IMR-90 (cell line): ENCODE measurements at regions not wholly inside any gene's neighbourhood (a gene's known extent, or its start where the extent isn't known, plus 50 kb on each side); places are given as distances from the start of the nearest gene placed in this dataset.

Experiments
- ATAC-seq: fragments of 200-7000 bp; cut with Tn5 transposase; 2 replicates; pipeline ENCODE4 v1.9.1; 2020; ENCODE audit warnings: low read depth, mild to moderate bottlenecking, moderate library complexity
- BruUV-seq: library from RNA; stranded (reverse); fragments of 400-500 nt; replicated peaks from 2 replicates; lab custom pipeline; 2021; lab: Mats Ljungman, UMichigan
- CTCF ChIA-PET: fragments of 300-600 bp; formaldehyde crosslinking; extraction: SDS; loops from one replicate; lab custom pipeline; 2021; ENCODE audit warnings: antibody characterized with exemption; lab: Yijun Ruan, JAX
- POLR2A ChIA-PET: fragments of 300-600 bp; sonication (Branson Sonifier 250); formaldehyde crosslinking; loops from one replicate; lab custom pipeline; 2022; ENCODE audit warnings: antibody characterized with exemption; ENCODE audit not compliant: unreplicated experiment; lab: Charles Lee
- DNase-seq: peaks from one replicate; pipeline ENCODE4 v3.0.0; 2013
- H2AFZ ChIP-seq: replicated peaks from 2 replicates; pipeline ENCODE3; 2013; ENCODE audit warnings: low read length, mild to moderate bottlenecking; ENCODE audit not compliant: poor library complexity
- H2AK5ac ChIP-seq: 2 replicates; pipeline ENCODE4 v1.6.1; 2013; ENCODE audit warnings: low read depth, low read length, inconsistent platforms
- H2AK9ac ChIP-seq: replicated peaks from 2 replicates; pipeline ENCODE3; 2013; ENCODE audit warnings: mild to moderate bottlenecking, low read depth, low read length, moderate library complexity; ENCODE audit not compliant: poor library complexity
- H2BK120ac ChIP-seq: 2 replicates; pipeline ENCODE4 v1.6.1; 2013; ENCODE audit warnings: low read depth, low read length, inconsistent platforms
- H2BK15ac ChIP-seq: 3 replicates; pipeline ENCODE4 v1.6.1; 2013; ENCODE audit warnings: low read depth, low read length, inconsistent platforms
- H2BK20ac ChIP-seq: 2 replicates; pipeline ENCODE4 v1.6.1; 2013; ENCODE audit warnings: low read depth, mild to moderate bottlenecking, inconsistent platforms, low read length, moderate library complexity
- H2BK5ac ChIP-seq: 2 replicates; pipeline ENCODE4 v1.6.1; 2013; ENCODE audit warnings: mild to moderate bottlenecking, low read depth, low read length, inconsistent platforms; ENCODE audit not compliant: poor library complexity, severe bottlenecking
- H3K14ac ChIP-seq: replicated peaks from 2 replicates; pipeline ENCODE4 v1.6.1; 2013; ENCODE audit warnings: low read depth, low read length, inconsistent platforms
- H3K18ac ChIP-seq: 2 replicates; pipeline ENCODE4 v1.6.1; 2013; ENCODE audit warnings: low read depth, low read length, control low read depth
- H3K23ac ChIP-seq: 2 replicates; pipeline ENCODE4 v1.6.1; 2013; ENCODE audit warnings: low read depth, low read length, inconsistent platforms
- H3K27ac ChIP-seq: 2 replicates; pipeline ENCODE4 v1.5.1; 2013; ENCODE audit warnings: mild to moderate bottlenecking, control low read depth, low read length; ENCODE audit not compliant: insufficient read depth
- H3K27me3 ChIP-seq: 2 replicates; pipeline ENCODE4 v1.6.1; 2013; ENCODE audit warnings: low read length; ENCODE audit not compliant: control insufficient read depth, insufficient read depth
- H3K36me3 ChIP-seq: 2 replicates; pipeline ENCODE4 v1.6.1; 2013; ENCODE audit warnings: low read length, mixed read lengths; ENCODE audit not compliant: control insufficient read depth, insufficient read depth
- H3K4ac ChIP-seq: 2 replicates; pipeline ENCODE4 v1.6.1; 2013; ENCODE audit warnings: low read depth, low read length, inconsistent platforms
- H3K4me1 ChIP-seq: 2 replicates; pipeline ENCODE4 v1.6.1; 2013; ENCODE audit warnings: low read length, mixed read lengths; ENCODE audit not compliant: control insufficient read depth, insufficient read depth
- H3K4me2 ChIP-seq: 2 replicates; pipeline ENCODE4 v1.6.1; 2013; ENCODE audit warnings: low read depth, mild to moderate bottlenecking, control low read depth, low read length, moderate library complexity
- H3K4me3 ChIP-seq: 2 replicates; pipeline ENCODE4 v1.5.1; 2013; ENCODE audit warnings: low read depth, mild to moderate bottlenecking, control low read depth, low read length, moderate library complexity; ENCODE audit not compliant: insufficient read depth
- H3K56ac ChIP-seq: 2 replicates; pipeline ENCODE4 v1.6.1; 2013; ENCODE audit warnings: low read length, inconsistent platforms; ENCODE audit not compliant: insufficient read depth; ENCODE audit errors: extremely low read depth
- H3K79me1 ChIP-seq, 2 experiments: 2 replicates each; pipeline ENCODE4 v1.6.1; 2013; ENCODE audit warnings: low read length in 2 of 2, inconsistent platforms in 1 of 2, low read depth in 1 of 2
- H3K9ac ChIP-seq: 2 replicates; pipeline ENCODE4 v1.6.1; 2013; ENCODE audit warnings: low read depth, low read length, control low read depth
- H3K9me1 ChIP-seq: 2 replicates; pipeline ENCODE4 v1.6.1; 2013; ENCODE audit warnings: low read length, inconsistent platforms; ENCODE audit not compliant: insufficient read depth
- H3K9me3 ChIP-seq: 2 replicates; pipeline ENCODE4 v1.6.1; 2013; ENCODE audit warnings: low read length; ENCODE audit not compliant: control insufficient read depth, insufficient read depth
- H4K20me1 ChIP-seq: 2 replicates; pipeline ENCODE4 v1.6.1; 2013; ENCODE audit warnings: low read length, inconsistent platforms; ENCODE audit not compliant: insufficient read depth
- H4K5ac ChIP-seq: 2 replicates; pipeline ENCODE4 v1.6.1; 2013; ENCODE audit warnings: mild to moderate bottlenecking, low read depth, low read length, control low read depth
- H4K8ac ChIP-seq, 2 experiments: 2 replicates each; pipeline ENCODE4 v1.6.1; 2013; ENCODE audit warnings: low read depth in 2 of 2, low read length in 2 of 2, control low read depth in 1 of 2, inconsistent platforms in 1 of 2
- H4K91ac ChIP-seq: 2 replicates; pipeline ENCODE4 v1.6.1; 2013; ENCODE audit warnings: low read depth, low read length, inconsistent platforms; ENCODE audit not compliant: insufficient read depth
- BHLHE40 ChIP-seq: fragments of 150-350 bp; IDR thresholded peaks from 2 replicates; pipeline ENCODE4 v1.6.1; 2016; ENCODE audit warnings: mild to moderate bottlenecking, low read depth, low read length
- CHD1 ChIP-seq: IDR thresholded peaks from 2 replicates; pipeline ENCODE4 v1.6.1; 2012; ENCODE audit warnings: low read depth, low read length, improper control_type of control experiment
- FOS ChIP-seq: fragments of 150-350 bp; IDR thresholded peaks from 2 replicates; pipeline ENCODE4 v1.6.1; 2016; ENCODE audit warnings: low read depth, low read length
- MAFK ChIP-seq: IDR thresholded peaks from 2 replicates; pipeline ENCODE4 v1.6.1; 2012; ENCODE audit warnings: low read depth, low read length, improper control_type of control experiment
- MAZ ChIP-seq: IDR thresholded peaks from 2 replicates; pipeline ENCODE4 v1.6.1; 2012; ENCODE audit warnings: low read depth, mild to moderate bottlenecking, low read length, improper control_type of control experiment, moderate library complexity, borderline replicate concordance
- NFE2L2 ChIP-seq: fragments of 150-350 bp; IDR thresholded peaks from 2 replicates; pipeline ENCODE4 v1.6.1; 2016; ENCODE audit warnings: low read depth, mild to moderate bottlenecking, low read length
- RAD21 ChIP-seq: IDR thresholded peaks from 2 replicates; pipeline ENCODE4 v1.6.1; 2012; ENCODE audit warnings: low read length, improper control_type of control experiment
- RCOR1 ChIP-seq: IDR thresholded peaks from 2 replicates; pipeline ENCODE4 v1.6.1; 2012; ENCODE audit warnings: mild to moderate bottlenecking, low read length, improper control_type of control experiment; ENCODE audit not compliant: insufficient replicate concordance
- RFX5 ChIP-seq: IDR thresholded peaks from 2 replicates; pipeline ENCODE4 v1.8.0; 2012; ENCODE audit warnings: low read depth, mild to moderate bottlenecking, low read length, moderate library complexity
- SMC3 ChIP-seq: fragments of 150-350 bp; IDR thresholded peaks from 2 replicates; pipeline ENCODE4 v1.6.1; 2016; ENCODE audit warnings: low read depth, mild to moderate bottlenecking, antibody characterized with exemption, low read length, moderate library complexity
- WGBS, 2 experiments: methylation state at CpG; one replicate each; pipeline versions ENCODE4 v1.1.5 to v1.1.7; 2013; ENCODE audit warnings: missing lambda C conversion rate in 2 of 2; ENCODE audit not compliant: insufficient read length in 1 of 2; ENCODE audit errors: extremely low coverage in 2 of 2; 5-methylcytosine and 5-hydroxymethylcytosine counted together
- dilution Hi-C: fragments of 300-500 bp; cut with HindIII; formaldehyde crosslinking; loops from one replicate; pipeline ENCODE4 v1.14.3; 2018; ENCODE audit warnings: low sequenced_read_pairs; ENCODE audit not compliant: unreplicated experiment
- in situ Hi-C: fragments of 300-500 bp; cut with MboI; formaldehyde crosslinking; loops from 3 replicates; pipeline ENCODE4 v1.14.3; 2019; ENCODE audit warnings: low sequenced_read_pairs, inconsistent platforms, mixed read lengths
- intact Hi-C: fragments of 100-400 bp; cut with micrococcal nuclease; formaldehyde crosslinking; loops from 2 replicates; pipeline ENCODE4 v1.10.0; 2022
- TF ChIP-seq, protein P1 (sequence below): fragments of 150-350 bp; IDR thresholded peaks from 2 replicates; pipeline ENCODE4 v1.6.1; 2016; ENCODE audit warnings: low read depth, mild to moderate bottlenecking, low read length, moderate library complexity, borderline replicate concordance
- TF ChIP-seq, protein P2 (sequence below): fragments of 150-350 bp; IDR thresholded peaks from 2 replicates; pipeline ENCODE4 v1.6.1; 2017; ENCODE audit warnings: mild to moderate bottlenecking, antibody characterized with exemption, low read length, low read depth

- Histone ChIP-seq H2AFZ (no peak overlapping the region), H3K23ac (no peak overlapping the region), H3K27ac (no peak overlapping the region), H3K14ac (no peak overlapping the region), H2BK120ac (no peak overlapping the region), H3K4me2 (no peak overlapping the region), H4K91ac (no peak overlapping the region), H2BK5ac (no peak overlapping the region), H3K27me3 (no peaks in the 10 kb centered on the region), H3K4ac (no peak overlapping the region), H2AK9ac (no peak overlapping the region), H3K18ac (no peak overlapping the region), H3K9me1 (no peaks in the 10 kb centered on the region), H3K9me3 (no peaks in the 10 kb centered on the region), H3K4me1 (no peaks in the 10 kb centered on the region), H2AK5ac (no peak overlapping the region), H3K9ac (no peak overlapping the region), H4K8ac (no peak overlapping the region), H4K20me1 (no peaks in the 10 kb centered on the region), H3K79me1 (no peaks in the 10 kb centered on the region), H3K4me3 (no peak overlapping the region), H3K56ac (no peak overlapping the region), H2BK15ac (no peak overlapping the region), H2BK20ac (no peak overlapping the region), H3K36me3 (no peaks in the 10 kb centered on the region), H4K5ac (no peak overlapping the region)
- CTCF ChIA-PET, result no interaction called here
- no peak for ATAC-seq
- dilution Hi-C loops, result no loop called here
- no peak for DNase-seq
- no TSS peak for BruUV-seq
- in situ Hi-C loops, result no loop called here
- POLR2A ChIA-PET, result no interaction called here
- intact Hi-C loops, result no loop called here
- TF ChIP-seq BHLHE40, result no peak
- no peak for TF ChIP-seq NFE2L2
- no peak for TF ChIP-seq RCOR1
- no peak for TF ChIP-seq FOS
- no peak for TF ChIP-seq MAFK
- TF ChIP-seq CHD1, result no peak
- TF ChIP-seq SMC3, result no peak
- TF ChIP-seq, protein P1, sequence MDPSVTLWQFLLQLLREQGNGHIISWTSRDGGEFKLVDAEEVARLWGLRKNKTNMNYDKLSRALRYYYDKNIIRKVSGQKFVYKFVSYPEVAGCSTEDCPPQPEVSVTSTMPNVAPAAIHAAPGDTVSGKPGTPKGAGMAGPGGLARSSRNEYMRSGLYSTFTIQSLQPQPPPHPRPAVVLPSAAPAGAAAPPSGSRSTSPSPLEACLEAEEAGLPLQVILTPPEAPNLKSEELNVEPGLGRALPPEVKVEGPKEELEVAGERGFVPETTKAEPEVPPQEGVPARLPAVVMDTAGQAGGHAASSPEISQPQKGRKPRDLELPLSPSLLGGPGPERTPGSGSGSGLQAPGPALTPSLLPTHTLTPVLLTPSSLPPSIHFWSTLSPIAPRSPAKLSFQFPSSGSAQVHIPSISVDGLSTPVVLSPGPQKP, result no peak
- TF ChIP-seq RAD21, result no peak
- TF ChIP-seq, protein P2, sequence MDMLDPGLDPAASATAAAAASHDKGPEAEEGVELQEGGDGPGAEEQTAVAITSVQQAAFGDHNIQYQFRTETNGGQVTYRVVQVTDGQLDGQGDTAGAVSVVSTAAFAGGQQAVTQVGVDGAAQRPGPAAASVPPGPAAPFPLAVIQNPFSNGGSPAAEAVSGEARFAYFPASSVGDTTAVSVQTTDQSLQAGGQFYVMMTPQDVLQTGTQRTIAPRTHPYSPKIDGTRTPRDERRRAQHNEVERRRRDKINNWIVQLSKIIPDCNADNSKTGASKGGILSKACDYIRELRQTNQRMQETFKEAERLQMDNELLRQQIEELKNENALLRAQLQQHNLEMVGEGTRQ, result no peak
- no peak for TF ChIP-seq MAZ
- no peak for TF ChIP-seq RFX5
- WGBS, 2 experiments, result no CpG with 5 or more reads among the region's 1 CpG
Observed at GRCh38 chr1:87786229-87786628, 457.5 kb downstream of the LMO4 start.
